ENCODE measurements at regions not wholly inside any gene's neighbourhood (a gene's known extent, or its start where the extent isn't known, plus 50 kb on each side); places are given as distances from the start of the nearest gene placed in this dataset.

- Mint-ChIP-seq H3K4me1 (ENCODE audit: low read depth, unreplicated experiment) (no peaks in the 10 kb centered on the region), H3K27me3 (ENCODE audit: unreplicated experiment) (peaks cover 46% of the 10 kb centered on the region), H3K9me3 (ENCODE audit: low read depth, unreplicated experiment) (no peaks in the 10 kb centered on the region), H3K4me3 (ENCODE audit: low read depth, unreplicated experiment) (no peak overlapping the region), H3K27ac (ENCODE audit: unreplicated experiment) (no peak overlapping the region), H3K36me3 (ENCODE audit: insufficient read depth, unreplicated experiment) (no peaks in the 10 kb centered on the region)
- no TSS peak for BruUV-seq (replicated peaks)
- DNase-seq, result no peak
- TF ChIP-seq CTCF (IDR thresholded peaks at IDR 0.05; ENCODE audit: unreplicated experiment), result no peak
- intact Hi-C loops (cut with micrococcal nuclease; ENCODE audit: unreplicated experiment), result no loop called here
- CTCF ChIA-PET, result no interaction called here
These were observed 68.7 kb upstream of the C10orf120 start for GRCh38 chr10:122768389-122768745.

GRCh38 chr10:122767621-122768388 lies 68.2 kb upstream of the C10orf120 start:
- BruUV-seq (replicated peaks), result no TSS peak
- CTCF ChIA-PET, result no interaction called here
- intact Hi-C loops (cut with micrococcal nuclease; ENCODE audit: unreplicated experiment), result no loop called here
- no peaks in the 10 kb centered on the region for H3K36me3 Mint-ChIP-seq (ENCODE audit: insufficient read depth, unreplicated experiment)
- no peaks in the 10 kb centered on the region for H3K4me1 Mint-ChIP-seq (ENCODE audit: low read depth, unreplicated experiment)
- H3K9me3 Mint-ChIP-seq (ENCODE audit: low read depth, unreplicated experiment), result no peaks in the 10 kb centered on the region
- DNase-seq, result no peak
- no peak overlapping the region for H3K27ac Mint-ChIP-seq (ENCODE audit: unreplicated experiment)
- peaks cover 45% of the 10 kb centered on the region for H3K27me3 Mint-ChIP-seq (ENCODE audit: unreplicated experiment)
- no peak overlapping the region for H3K4me3 Mint-ChIP-seq (ENCODE audit: low read depth, unreplicated experiment)
- no peak for TF ChIP-seq CTCF (IDR thresholded peaks at IDR 0.05; ENCODE audit: unreplicated experiment)

- Mint-ChIP-seq H3K9me3 (ENCODE audit: low read depth, unreplicated experiment) (no peaks in the 10 kb centered on the region), H3K27me3 (ENCODE audit: unreplicated experiment) (peaks cover 46% of the 10 kb centered on the region), H3K27ac (ENCODE audit: unreplicated experiment) (no peak overlapping the region), H3K4me3 (ENCODE audit: low read depth, unreplicated experiment) (no peak overlapping the region), H3K4me1 (ENCODE audit: low read depth, unreplicated experiment) (no peaks in the 10 kb centered on the region), H3K36me3 (ENCODE audit: insufficient read depth, unreplicated experiment) (no peaks in the 10 kb centered on the region)
- CTCF ChIA-PET, result no interaction called here
- TF ChIP-seq CTCF (IDR thresholded peaks at IDR 0.05; ENCODE audit: unreplicated experiment), result no peak
- DNase-seq, result no peak
- intact Hi-C loops (cut with micrococcal nuclease; ENCODE audit: unreplicated experiment), result no loop called here
- BruUV-seq (replicated peaks), result no TSS peak
These were observed 65.8 kb upstream of the C10orf120 start for GRCh38 chr10:122765412-122765811.

- no TSS peak for BruUV-seq (replicated peaks)
- H3K27ac Mint-ChIP-seq (ENCODE audit: unreplicated experiment), result no peak overlapping the region
- H3K4me1 Mint-ChIP-seq (ENCODE audit: low read depth, unreplicated experiment), result no peaks in the 10 kb centered on the region
- H3K36me3 Mint-ChIP-seq (ENCODE audit: insufficient read depth, unreplicated experiment), result no peaks in the 10 kb centered on the region
- H3K27me3 Mint-ChIP-seq (ENCODE audit: unreplicated experiment), result no peaks in the 10 kb centered on the region
- CTCF ChIA-PET, result no interaction called here
- no peak for DNase-seq
- H3K4me3 Mint-ChIP-seq (ENCODE audit: low read depth, unreplicated experiment), result no peak overlapping the region
- no peak for TF ChIP-seq CTCF (IDR thresholded peaks at IDR 0.05; ENCODE audit: unreplicated experiment)
- intact Hi-C loops (cut with micrococcal nuclease; ENCODE audit: unreplicated experiment), result no loop called here
- H3K9me3 Mint-ChIP-seq (ENCODE audit: low read depth, unreplicated experiment), result no peaks in the 10 kb centered on the region
These were observed 57.0 kb upstream of the C10orf120 start for GRCh38 chr10:122756656-122757055.

Measured in Calu3 (cell line).